ENCODE measurements at regions not wholly inside any gene's neighbourhood (a gene's known extent, or its start where the extent isn't known, plus 50 kb on each side); places are given as distances from the start of the nearest gene placed in this dataset.

GRCh38 chr12:124437121-124437520, 130.3 kb downstream of the NCOR2 start:
- Histone ChIP-seq H3T11ph (ENCODE audit: low read length) (no peak overlapping the region), H3K56ac (ENCODE audit: insufficient read length, low read depth, low read length) (no peak overlapping the region), H4K20me1 (ENCODE audit: control insufficient read depth, insufficient read depth, insufficient read length) (no peaks in the 10 kb centered on the region), H3K27ac (ENCODE audit: insufficient read length, low read depth, low read length) (no peak overlapping the region), H3K23ac (ENCODE audit: insufficient read length, low read depth, low read length) (no peak overlapping the region), H2BK12ac (ENCODE audit: insufficient read length, low read depth, low read length) (no peak overlapping the region), H3K4ac (ENCODE audit: low read depth, low read length) (no peak overlapping the region), H2BK5ac (ENCODE audit: insufficient read length, low read length) (no peak overlapping the region), H4K8ac (replicated peaks; ENCODE audit: insufficient read length, low read depth, low read length) (no peak overlapping the region), H2BK20ac (ENCODE audit: low read depth, low read length, poor library complexity, severe bottlenecking) (no peak overlapping the region), H3K79me1 (ENCODE audit: insufficient read depth, low read depth, low read length, poor library complexity, severe bottlenecking) (peaks cover 4% of the 10 kb centered on the region), H4K5ac (ENCODE audit: insufficient read length, low read depth, low read length) (no peak overlapping the region), H3K4me2 (ENCODE audit: insufficient read depth, insufficient read length, low read length) (no peak overlapping the region), H2BK120ac (ENCODE audit: low read depth, low read length, poor library complexity, severe bottlenecking) (no peak overlapping the region), H3K4me1 (ENCODE audit: insufficient read depth, low read length) (0 out of 2 replicates have a peak, but pooled peaks cover 7% of the 10 kb centered on the region), H4K91ac (ENCODE audit: insufficient read length, low read depth, low read length) (no peak overlapping the region), H3K14ac (ENCODE audit: insufficient read depth, low read length) (no peak overlapping the region), H2AK5ac (ENCODE audit: insufficient read length, low read length) (no peak overlapping the region), H3K9me3 (ENCODE audit: control insufficient read depth, low read depth, low read length) (no peaks in the 10 kb centered on the region), H3K79me2 (ENCODE audit: insufficient read depth, low read length) (no peaks in the 10 kb centered on the region), H3K18ac (ENCODE audit: insufficient read length, low read depth, low read length) (no peak overlapping the region), H2AFZ (ENCODE audit: low read length) (no peak overlapping the region), H2BK15ac (ENCODE audit: low read depth, low read length) (no peak overlapping the region), H3K23me2 (ENCODE audit: insufficient read length, low read depth, low read length, poor library complexity, severe bottlenecking) (no peaks in the 10 kb centered on the region), H3K9ac (ENCODE audit: extremely low read depth, insufficient read length, low read length) (no peak overlapping the region), H3K27me3 (ENCODE audit: insufficient read depth, low read length) (no peaks in the 10 kb centered on the region)
- peak overlapping the region in 1 of 3 experiments; percentile 98; a peak in 2 of 7 replicates for H3K27ac Mint-ChIP-seq
- peaks cover 41 to 46% of the 10 kb centered on the region in 2 experiments for H3K4me1 Mint-ChIP-seq
- no CpG with 5 or more reads among the region's 7 CpGs for WGBS (ENCODE audit: extremely low coverage, insufficient read length, low lambda C conversion rate)
- peaks cover 0 to 31% (median 9%) of the 10 kb centered on the region in 3 experiments; a peak in 6 of 7 replicates for H3K36me3 Mint-ChIP-seq (ENCODE audit: insufficient read depth in 1 of 3, low read depth in 3 of 3)
- H3K9me3 Mint-ChIP-seq = no peaks in the 10 kb centered on the region
- no peak overlapping the region for H3K4me3 Mint-ChIP-seq
- DNase-seq = no peak
- TF ChIP-seq CTCF (conservative IDR thresholded peaks at IDR 0.05) = no peak
- H3K27me3 Mint-ChIP-seq (ENCODE audit: low read depth) = peaks cover 1% of the 10 kb centered on the region

All from H9 (cell line).